GM12878 (cell line): ENCODE measurements at regions not wholly inside any gene's neighbourhood (a gene's known extent, or its start where the extent isn't known, plus 50 kb on each side); places are given as distances from the start of the nearest gene placed in this dataset.

ENCODE experiments used
- FOS ChIP-seq: IDR thresholded peaks from 3 replicates; pipeline ENCODE4 v1.6.1; 2011; ENCODE audit warnings: borderline replicate concordance; ENCODE audit not compliant: insufficient read length; ENCODE audit errors: extremely low read depth
- POLR2A ChIP-seq: IDR thresholded peaks from 2 replicates; pipeline ENCODE4 v1.6.1; 2011; ENCODE audit warnings: low read depth, mild to moderate bottlenecking, low read length
- POLR2AphosphoS2 ChIP-seq: IDR thresholded peaks from 2 replicates; pipeline ENCODE4 v1.6.1; 2011; ENCODE audit warnings: low read depth, mild to moderate bottlenecking, low read length, improper control_type of control experiment, moderate library complexity
- SRF ChIP-seq, 2 experiments: IDR thresholded peaks; 2 replicates each; pipeline ENCODE4 v1.6.1; 2011; ENCODE audit warnings: low read depth in 2 of 2, low read length in 2 of 2, mild to moderate bottlenecking in 1 of 2, moderate library complexity in 1 of 2
- YY1 ChIP-seq: IDR thresholded peaks from 2 replicates; pipeline ENCODE4 v1.6.1; 2011; ENCODE audit warnings: low read depth, mild to moderate bottlenecking, low read length
- TF ChIP-seq, protein P1 (sequence below), 3 experiments: IDR thresholded peaks in 2 of 3; conservative IDR thresholded peaks in 1 of 3; 2 replicates each; pipeline ENCODE4 v1.5.1; 2011; ENCODE audit warnings: low read depth in 3 of 3, low read length in 3 of 3, mild to moderate bottlenecking in 3 of 3, control low read depth in 2 of 3, moderate library complexity in 2 of 3, inconsistent platforms in 1 of 3, mixed read lengths in 1 of 3; ENCODE audit not compliant: control insufficient read depth in 2 of 3, insufficient read depth in 1 of 3; ENCODE audit errors: extremely low read depth in 1 of 3
- TF ChIP-seq, protein P2 (sequence below): IDR thresholded peaks from 2 replicates; pipeline ENCODE4 v1.6.1; 2012; ENCODE audit warnings: mild to moderate bottlenecking, low read depth, low read length
- TF ChIP-seq, protein P3 (sequence below): fragments of 450-650 bp; IDR thresholded peaks from 2 replicates; pipeline ENCODE4 v1.6.1; 2018; ENCODE audit warnings: mild to moderate bottlenecking, low read depth, moderate library complexity; ENCODE audit not compliant: partially characterized antibody

DNA sequence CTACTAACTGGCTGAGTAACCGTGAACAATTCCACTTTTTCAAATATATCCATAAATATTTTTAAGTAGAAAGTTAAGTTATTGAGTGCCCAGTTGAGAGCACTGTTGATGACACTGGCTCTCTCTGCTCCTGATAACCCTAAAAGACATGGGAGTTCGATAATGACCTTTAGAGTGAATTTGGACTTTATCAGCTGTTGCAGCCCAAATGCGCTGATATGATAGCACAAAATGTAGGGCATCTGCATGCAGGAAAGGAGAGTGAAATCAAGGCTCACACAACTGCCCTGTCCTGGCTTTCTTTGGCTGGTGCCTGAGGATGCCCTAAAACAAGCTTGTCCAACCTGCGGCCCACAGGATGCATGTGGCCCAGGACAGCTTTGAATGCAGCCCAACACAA, 60.0 kb upstream of the ALK start:
- no peak for TF ChIP-seq POLR2A
- TF ChIP-seq, protein P1, sequence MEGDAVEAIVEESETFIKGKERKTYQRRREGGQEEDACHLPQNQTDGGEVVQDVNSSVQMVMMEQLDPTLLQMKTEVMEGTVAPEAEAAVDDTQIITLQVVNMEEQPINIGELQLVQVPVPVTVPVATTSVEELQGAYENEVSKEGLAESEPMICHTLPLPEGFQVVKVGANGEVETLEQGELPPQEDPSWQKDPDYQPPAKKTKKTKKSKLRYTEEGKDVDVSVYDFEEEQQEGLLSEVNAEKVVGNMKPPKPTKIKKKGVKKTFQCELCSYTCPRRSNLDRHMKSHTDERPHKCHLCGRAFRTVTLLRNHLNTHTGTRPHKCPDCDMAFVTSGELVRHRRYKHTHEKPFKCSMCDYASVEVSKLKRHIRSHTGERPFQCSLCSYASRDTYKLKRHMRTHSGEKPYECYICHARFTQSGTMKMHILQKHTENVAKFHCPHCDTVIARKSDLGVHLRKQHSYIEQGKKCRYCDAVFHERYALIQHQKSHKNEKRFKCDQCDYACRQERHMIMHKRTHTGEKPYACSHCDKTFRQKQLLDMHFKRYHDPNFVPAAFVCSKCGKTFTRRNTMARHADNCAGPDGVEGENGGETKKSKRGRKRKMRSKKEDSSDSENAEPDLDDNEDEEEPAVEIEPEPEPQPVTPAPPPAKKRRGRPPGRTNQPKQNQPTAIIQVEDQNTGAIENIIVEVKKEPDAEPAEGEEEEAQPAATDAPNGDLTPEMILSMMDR (IDR thresholded peaks at IDR 0.05 in 2 of 3, conservative IDR thresholded peaks at IDR 0.05 in 1 of 3; ENCODE audit: control insufficient read depth in 2 of 3, extremely low read depth in 1 of 3, insufficient read depth in 1 of 3, low read depth in 3 of 3, low read length in 3 of 3): no peak
- no peak for TF ChIP-seq FOS
- TF ChIP-seq, protein P2, sequence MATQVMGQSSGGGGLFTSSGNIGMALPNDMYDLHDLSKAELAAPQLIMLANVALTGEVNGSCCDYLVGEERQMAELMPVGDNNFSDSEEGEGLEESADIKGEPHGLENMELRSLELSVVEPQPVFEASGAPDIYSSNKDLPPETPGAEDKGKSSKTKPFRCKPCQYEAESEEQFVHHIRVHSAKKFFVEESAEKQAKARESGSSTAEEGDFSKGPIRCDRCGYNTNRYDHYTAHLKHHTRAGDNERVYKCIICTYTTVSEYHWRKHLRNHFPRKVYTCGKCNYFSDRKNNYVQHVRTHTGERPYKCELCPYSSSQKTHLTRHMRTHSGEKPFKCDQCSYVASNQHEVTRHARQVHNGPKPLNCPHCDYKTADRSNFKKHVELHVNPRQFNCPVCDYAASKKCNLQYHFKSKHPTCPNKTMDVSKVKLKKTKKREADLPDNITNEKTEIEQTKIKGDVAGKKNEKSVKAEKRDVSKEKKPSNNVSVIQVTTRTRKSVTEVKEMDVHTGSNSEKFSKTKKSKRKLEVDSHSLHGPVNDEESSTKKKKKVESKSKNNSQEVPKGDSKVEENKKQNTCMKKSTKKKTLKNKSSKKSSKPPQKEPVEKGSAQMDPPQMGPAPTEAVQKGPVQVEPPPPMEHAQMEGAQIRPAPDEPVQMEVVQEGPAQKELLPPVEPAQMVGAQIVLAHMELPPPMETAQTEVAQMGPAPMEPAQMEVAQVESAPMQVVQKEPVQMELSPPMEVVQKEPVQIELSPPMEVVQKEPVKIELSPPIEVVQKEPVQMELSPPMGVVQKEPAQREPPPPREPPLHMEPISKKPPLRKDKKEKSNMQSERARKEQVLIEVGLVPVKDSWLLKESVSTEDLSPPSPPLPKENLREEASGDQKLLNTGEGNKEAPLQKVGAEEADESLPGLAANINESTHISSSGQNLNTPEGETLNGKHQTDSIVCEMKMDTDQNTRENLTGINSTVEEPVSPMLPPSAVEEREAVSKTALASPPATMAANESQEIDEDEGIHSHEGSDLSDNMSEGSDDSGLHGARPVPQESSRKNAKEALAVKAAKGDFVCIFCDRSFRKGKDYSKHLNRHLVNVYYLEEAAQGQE: no peak
- TF ChIP-seq, protein P3, sequence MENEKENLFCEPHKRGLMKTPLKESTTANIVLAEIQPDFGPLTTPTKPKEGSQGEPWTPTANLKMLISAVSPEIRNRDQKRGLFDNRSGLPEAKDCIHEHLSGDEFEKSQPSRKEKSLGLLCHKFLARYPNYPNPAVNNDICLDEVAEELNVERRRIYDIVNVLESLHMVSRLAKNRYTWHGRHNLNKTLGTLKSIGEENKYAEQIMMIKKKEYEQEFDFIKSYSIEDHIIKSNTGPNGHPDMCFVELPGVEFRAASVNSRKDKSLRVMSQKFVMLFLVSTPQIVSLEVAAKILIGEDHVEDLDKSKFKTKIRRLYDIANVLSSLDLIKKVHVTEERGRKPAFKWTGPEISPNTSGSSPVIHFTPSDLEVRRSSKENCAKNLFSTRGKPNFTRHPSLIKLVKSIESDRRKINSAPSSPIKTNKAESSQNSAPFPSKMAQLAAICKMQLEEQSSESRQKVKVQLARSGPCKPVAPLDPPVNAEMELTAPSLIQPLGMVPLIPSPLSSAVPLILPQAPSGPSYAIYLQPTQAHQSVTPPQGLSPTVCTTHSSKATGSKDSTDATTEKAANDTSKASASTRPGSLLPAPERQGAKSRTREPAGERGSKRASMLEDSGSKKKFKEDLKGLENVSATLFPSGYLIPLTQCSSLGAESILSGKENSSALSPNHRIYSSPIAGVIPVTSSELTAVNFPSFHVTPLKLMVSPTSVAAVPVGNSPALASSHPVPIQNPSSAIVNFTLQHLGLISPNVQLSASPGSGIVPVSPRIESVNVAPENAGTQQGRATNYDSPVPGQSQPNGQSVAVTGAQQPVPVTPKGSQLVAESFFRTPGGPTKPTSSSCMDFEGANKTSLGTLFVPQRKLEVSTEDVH: no peak
- no peak for TF ChIP-seq YY1
- TF ChIP-seq SRF (IDR thresholded peaks at IDR 0.05; ENCODE audit: low read depth in 2 of 2, low read length in 2 of 2): no peak
- no peak for TF ChIP-seq POLR2AphosphoS2
